GM18520 (cell line): ENCODE measurements at regions not wholly inside any gene's neighbourhood (a gene's known extent, or its start where the extent isn't known, plus 50 kb on each side); places are given as distances from the start of the nearest gene placed in this dataset.
A peak's percentile ranks its signal among the peaks of the same experiment; 100 is the strongest.
"Not testable (repeated sequence)": the region's sequence is repeated elsewhere in the genome, so short reads cannot be mapped to it uniquely, and the experiment has no call there.

ENCODE experiments used
- ATAC-seq: cut with Tn5 transposase; IDR thresholded peaks from one replicate; pipeline ENCODE4 v1.9.1; 2021; ENCODE audit not compliant: unreplicated experiment

GRCh38 chr10:5268743-5269142 lies 72.1 kb downstream of the AKR1C4 start:
- no peak for ATAC-seq

DNA sequence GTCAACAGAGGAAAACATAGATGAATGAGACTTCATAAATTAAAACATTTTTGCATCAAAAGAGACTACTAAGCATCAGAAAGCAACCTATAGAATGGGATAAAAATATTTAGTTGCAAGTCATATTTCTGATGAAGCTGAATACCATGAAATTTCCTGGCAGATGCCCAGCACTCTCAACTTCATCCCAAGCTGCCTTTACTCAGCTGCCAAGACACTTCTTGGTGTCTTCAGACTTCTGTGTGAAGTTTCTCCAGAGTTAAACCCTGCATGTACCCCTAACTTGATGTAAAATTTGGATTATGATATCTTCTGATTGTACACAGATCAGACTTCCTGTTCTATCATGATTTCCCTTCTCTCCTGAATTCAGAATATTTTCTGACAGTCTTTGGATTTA lies 73.2 kb downstream of the AKR1C4 start:
- no peak for ATAC-seq

GRCh38 chr10:5271526-5271925 lies 74.9 kb downstream of the AKR1C4 start:
- no peak for ATAC-seq

DNA sequence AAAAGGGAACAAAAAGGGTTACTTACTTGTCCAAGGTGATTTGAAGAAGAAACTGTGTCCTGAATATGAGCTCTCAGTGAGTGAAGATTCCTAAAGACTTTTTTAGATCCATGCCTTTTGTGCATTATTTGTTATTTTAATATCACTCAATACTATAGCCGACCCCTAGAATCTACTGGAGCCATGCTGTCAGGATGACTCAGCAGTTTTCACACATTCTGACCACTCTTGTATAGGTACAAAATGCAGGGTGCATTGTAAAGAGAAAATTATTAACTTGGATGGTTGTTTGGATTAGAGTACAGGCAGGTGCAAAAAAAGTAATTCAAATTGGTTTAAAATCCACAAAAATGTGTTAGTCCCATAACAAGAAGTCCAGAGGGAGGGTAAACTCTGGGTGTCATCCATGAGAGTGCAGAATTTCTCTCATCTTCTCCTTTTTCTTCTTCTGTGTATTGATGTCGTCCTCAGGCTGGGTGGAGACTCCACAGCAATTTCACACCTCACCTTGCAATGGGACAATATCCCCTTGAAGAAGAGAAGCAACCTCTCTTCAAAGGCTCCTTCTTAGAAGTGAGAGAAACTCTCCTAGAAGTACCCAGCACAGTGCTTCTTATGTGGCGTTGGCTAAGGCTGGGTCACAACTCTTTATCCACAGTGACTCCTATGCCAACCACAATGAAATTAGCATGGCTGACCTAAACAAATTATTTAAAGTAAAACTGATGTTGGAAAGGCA lies 75.6 kb downstream of the AKR1C4 start:
- ATAC-seq, result no peak

GRCh38 chr10:5274795-5275194 lies 78.2 kb downstream of the AKR1C4 start:
- ATAC-seq, result no peak

GRCh38 chr10:5281356-5281755 lies 83.4 kb upstream of the UCN3 start:
- ATAC-seq, result no peak

GRCh38 chr10:5282137-5282536 lies 82.6 kb upstream of the UCN3 start:
- no peak for ATAC-seq

- ATAC-seq, result peak; percentile 67
Measured at GRCh38 chr10:5283305-5284158, 81.2 kb upstream of the UCN3 start.

DNA sequence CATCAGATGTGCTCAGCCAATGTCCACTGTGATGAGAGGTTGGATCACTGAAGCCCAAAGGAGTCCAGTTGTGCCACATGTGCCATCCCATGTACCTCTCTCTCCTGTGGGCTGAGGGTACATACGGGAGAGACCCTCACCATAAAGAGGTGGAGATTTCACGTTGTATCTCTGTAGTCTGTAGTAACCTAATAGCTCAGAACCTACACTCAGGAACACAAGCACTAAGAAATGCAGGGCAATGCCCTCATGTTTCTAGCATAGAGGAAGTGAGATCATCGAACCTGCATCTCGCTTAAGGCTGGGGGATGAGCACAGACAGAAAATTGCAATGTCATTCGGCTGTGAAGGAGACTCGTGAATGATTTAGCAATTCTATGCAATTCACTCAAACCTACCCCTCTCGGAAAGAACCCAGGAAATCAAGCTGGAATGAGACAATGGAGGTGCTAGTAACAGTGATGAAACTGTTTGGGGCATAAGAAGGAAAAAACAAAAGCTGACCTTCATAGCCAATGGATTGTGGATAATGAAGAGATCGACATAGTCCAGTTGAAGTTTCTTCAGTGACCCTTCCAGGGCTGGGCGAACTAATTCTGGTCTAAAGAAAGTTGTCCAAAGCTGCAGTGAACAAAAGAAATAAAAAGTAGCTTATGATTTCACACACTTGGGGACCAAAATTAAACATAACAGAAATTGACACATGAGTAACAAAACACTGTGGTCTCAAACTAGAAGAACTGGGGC lies 80.3 kb upstream of the UCN3 start:
- ATAC-seq, result no peak

DNA sequence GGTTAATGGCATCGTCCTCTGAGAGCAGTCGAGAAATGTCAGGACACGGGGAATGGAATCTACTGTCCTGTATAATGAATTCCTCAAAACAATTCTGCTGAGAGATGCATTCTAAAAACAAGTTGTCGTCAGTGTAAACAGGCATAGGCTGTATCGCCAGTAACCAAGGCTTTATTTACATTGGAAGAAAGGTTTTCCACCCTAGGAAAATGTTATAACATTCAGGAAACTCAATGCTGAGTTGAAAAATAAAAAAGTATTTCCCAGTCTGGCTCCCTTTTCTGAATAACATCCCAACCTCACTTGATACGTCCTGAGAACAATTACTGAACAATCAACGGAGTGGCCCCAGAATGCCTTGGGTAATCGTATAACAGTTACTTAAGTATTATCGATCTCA lies 79.6 kb upstream of the UCN3 start:
- no peak for ATAC-seq

GRCh38 chr10:5288359-5288758 lies 76.4 kb upstream of the UCN3 start:
- ATAC-seq, result no peak

DNA sequence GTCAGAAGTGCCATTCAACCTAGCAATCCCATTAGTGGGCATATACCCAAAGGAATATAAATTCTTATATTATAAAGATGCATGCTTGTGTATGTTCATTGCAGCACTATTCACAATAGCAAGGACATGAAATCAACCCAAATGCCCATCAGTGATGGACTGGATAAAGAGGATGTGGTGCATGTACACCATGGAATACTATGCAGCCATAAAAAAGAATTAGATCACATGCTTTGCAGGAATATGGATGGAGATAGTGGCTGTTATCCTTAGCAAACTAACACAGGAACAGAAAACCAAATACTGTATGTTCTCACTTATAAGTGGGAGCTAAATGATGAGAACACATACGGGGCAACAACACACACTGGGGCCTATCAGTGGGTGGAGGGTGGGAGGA lies 75.5 kb upstream of the UCN3 start:
- not testable (repeated sequence) for ATAC-seq

GRCh38 chr10:5291501-5292195 lies 73.1 kb upstream of the UCN3 start:
- no peak for ATAC-seq

DNA sequence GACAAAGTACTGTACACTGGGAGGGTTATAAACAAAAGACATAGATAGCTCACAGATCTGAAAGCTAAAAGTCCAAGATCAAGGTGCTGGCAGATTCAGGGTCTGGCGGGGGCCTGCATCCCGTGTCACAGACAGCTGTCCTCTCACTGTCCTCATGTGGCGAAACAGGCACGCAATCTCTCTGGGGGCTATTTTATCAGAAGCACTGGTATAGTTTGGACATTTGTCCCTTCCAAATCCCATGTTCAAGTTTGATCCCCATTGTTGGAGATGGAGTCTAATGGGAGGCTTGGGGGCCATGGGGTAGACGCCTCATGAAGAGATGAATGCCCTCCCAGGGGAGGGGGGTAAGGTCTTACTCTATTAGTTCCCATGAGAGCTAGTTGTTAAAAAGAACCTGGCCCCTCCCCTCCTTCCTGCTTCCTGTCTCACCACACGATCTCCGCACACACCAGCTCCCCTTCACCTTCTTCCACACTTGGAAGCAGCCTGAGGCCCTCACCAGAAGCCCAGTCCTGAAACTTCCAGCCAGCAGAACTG lies 72.5 kb upstream of the UCN3 start:
- ATAC-seq, result no peak

GRCh38 chr10:5292970-5293369 lies 71.8 kb upstream of the UCN3 start:
- not testable (repeated sequence) for ATAC-seq

- no peak for ATAC-seq
Measured at GRCh38 chr10:5293691-5294550, 70.8 kb upstream of the UCN3 start.

GRCh38 chr10:5297466-5297865 lies 67.3 kb upstream of the UCN3 start:
- no peak for ATAC-seq

DNA sequence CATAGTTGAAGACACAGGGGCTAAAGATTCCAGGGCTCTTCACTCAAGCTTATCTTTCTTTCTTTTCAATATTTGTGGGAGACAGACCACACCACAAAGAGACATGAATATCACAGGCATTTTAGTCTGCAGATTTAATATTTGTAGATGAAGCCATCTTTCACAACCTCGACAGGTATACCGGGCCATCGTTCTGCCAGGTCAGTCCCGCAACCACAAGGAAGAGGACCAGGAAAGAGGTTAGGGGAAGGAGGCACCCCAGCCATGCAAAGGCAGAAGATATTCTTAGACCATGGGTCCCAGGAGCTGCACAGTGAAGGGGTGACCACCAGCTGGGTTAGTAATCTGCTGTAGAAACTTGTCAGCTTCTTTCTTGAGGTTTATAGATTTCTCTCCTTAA lies 66.8 kb upstream of the UCN3 start:
- ATAC-seq, result no peak

- no peak for ATAC-seq
Measured at GRCh38 chr10:5299950-5300349, 64.8 kb upstream of the UCN3 start.

DNA sequence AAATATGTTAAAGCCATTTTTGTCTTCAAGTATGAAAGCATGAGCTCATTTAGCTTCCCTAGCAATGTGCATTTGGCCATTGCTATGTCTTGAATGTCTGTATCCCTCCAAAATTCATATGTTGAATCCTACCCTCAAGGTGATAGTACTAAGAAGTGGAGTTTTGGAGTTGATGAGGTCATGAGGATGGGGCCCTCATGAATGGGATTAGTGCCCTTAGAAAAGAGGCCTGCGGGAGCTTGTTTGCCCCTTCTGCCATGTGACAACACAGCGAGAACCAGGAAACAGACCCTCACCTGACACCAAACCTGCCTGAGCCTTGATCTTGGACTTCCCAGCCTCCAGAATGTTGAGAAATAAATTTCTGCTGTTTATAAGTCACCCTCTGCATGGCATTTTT lies 61.3 kb upstream of the UCN3 start:
- ATAC-seq, result no peak
